B cell (primary cell): ENCODE measurements at regions not wholly inside any gene's neighbourhood (a gene's known extent, or its start where the extent isn't known, plus 50 kb on each side); places are given as distances from the start of the nearest gene placed in this dataset.

ENCODE experiments used
- ATAC-seq: fragments of 200-7000 bp; cut with Tn5 transposase; one replicate; pipeline ENCODE4 v1.10.0; 2021; ENCODE audit warnings: low read depth, mild to moderate bottlenecking, moderate number of reproducible peaks, moderate library complexity
- CTCF ChIA-PET: fragments of 350-600 bp; sonication (Branson Sonifier 250); formaldehyde crosslinking; loops from one replicate; lab custom pipeline; 2021; ENCODE audit warnings: antibody characterized with exemption, inconsistent platforms; lab: Charles Lee
- POLR2A ChIA-PET: fragments of 350-600 bp; sonication (Branson Sonifier 250); formaldehyde crosslinking; loops from one replicate; lab custom pipeline; 2021; ENCODE audit warnings: antibody characterized with exemption; lab: Charles Lee
- DNase-seq: peaks from one replicate; pipeline ENCODE4 v3.0.0; 2013
- H2AFZ ChIP-seq: 2 replicates; pipeline ENCODE4 v1.6.1; 2012; ENCODE audit warnings: mild to moderate bottlenecking, low read depth, low read length; ENCODE audit not compliant: insufficient read depth, poor library complexity, severe bottlenecking
- H3K27ac ChIP-seq, 2 donors: 1 replicate in 1 of 2; 2 replicates in 1 of 2; pipeline ENCODE4 v1.5.1; 2012 to 2013; ENCODE audit warnings: low read length in 2 of 2, mild to moderate bottlenecking in 2 of 2, moderate library complexity in 1 of 2
- H3K27me3 ChIP-seq, 4 experiments: fragments of 200-600 bp in 1 of 4; sonication (generic) in 1 of 4; replicated peaks in 1 of 4; 1 replicate in 2 of 4; 2 replicates in 2 of 4; pipeline versions ENCODE4 v1.6.1 to v1.7.0; 2013 to 2016; ENCODE audit warnings: low read length in 3 of 4, mild to moderate bottlenecking in 2 of 4, mixed read lengths in 1 of 4, moderate library complexity in 1 of 4; ENCODE audit not compliant: insufficient read depth in 4 of 4, control insufficient read depth in 3 of 4; ENCODE audit errors: control extremely low read depth in 1 of 4
- H3K36me3 ChIP-seq, 2 experiments: replicated peaks in 1 of 2; 1 replicate in 1 of 2; 2 replicates in 1 of 2; pipeline versions ENCODE4 v1.6.1 to v1.7.1; 2013; ENCODE audit warnings: low read length in 1 of 2; ENCODE audit not compliant: insufficient read depth in 2 of 2, control insufficient read depth in 1 of 2; ENCODE audit errors: control extremely low read depth in 1 of 2, extremely low read depth in 1 of 2
- H3K4me1 ChIP-seq, 2 donors: fragments of 200-600 bp in 1 of 2; sonication (generic) in 1 of 2; 1 replicate in 1 of 2; 2 replicates in 1 of 2; pipeline versions ENCODE4 v1.5.1 to v1.6.1; 2013 to 2017; ENCODE audit warnings: low read length in 2 of 2; ENCODE audit not compliant: control insufficient read depth in 2 of 2, insufficient read depth in 2 of 2
- H3K4me2 ChIP-seq: replicated peaks from 2 replicates; pipeline ENCODE3; 2012; ENCODE audit warnings: mild to moderate bottlenecking, low read depth, low read length; ENCODE audit not compliant: poor library complexity, severe bottlenecking
- H3K4me3 ChIP-seq, 5 experiments: fragments of 200-600 bp in 1 of 5; sonication (generic) in 1 of 5; 1 replicate in 3 of 5; 2 replicates in 2 of 5; pipeline versions ENCODE4 v1.5.1 to v1.7.0; 2011 to 2016; ENCODE audit warnings: low read length in 4 of 5, mild to moderate bottlenecking in 4 of 5, low read depth in 2 of 5, control low read depth in 1 of 5, moderate library complexity in 1 of 5; ENCODE audit not compliant: insufficient read depth in 1 of 5; ENCODE audit errors: control extremely low read depth in 1 of 5, extremely low read depth in 1 of 5
- H3K79me2 ChIP-seq: fragments of 200-600 bp; sonication (generic); one replicate; pipeline ENCODE4 v1.6.0; 2016; ENCODE audit warnings: low read length; ENCODE audit not compliant: control insufficient read depth, insufficient read depth
- H3K9ac ChIP-seq: fragments of 200-600 bp; sonication (generic); 2 replicates; pipeline ENCODE4 v1.6.1; 2017; ENCODE audit warnings: mild to moderate bottlenecking, low read length, moderate library complexity
- H3K9me3 ChIP-seq, 3 donors: one replicate each; pipeline versions ENCODE4 v1.6.1 to v1.7.1; 2013; ENCODE audit warnings: low read length in 2 of 3; ENCODE audit not compliant: control insufficient read depth in 2 of 3, insufficient read depth in 1 of 3; ENCODE audit errors: control extremely low read depth in 1 of 3
- H4K20me1 ChIP-seq: 2 replicates; pipeline ENCODE4 v1.6.0; 2012; ENCODE audit warnings: mild to moderate bottlenecking, low read length; ENCODE audit not compliant: insufficient read depth, control insufficient read depth, poor library complexity, severe bottlenecking
- H3K27ac Mint-ChIP-seq: one replicate; pipeline ENCODE4 v1.8.0; 2021; ENCODE audit warnings: mixed read lengths
- H3K27me3 Mint-ChIP-seq: one replicate; pipeline ENCODE4 v1.8.0; 2021; ENCODE audit warnings: mixed read lengths
- H3K4me1 Mint-ChIP-seq: one replicate; pipeline ENCODE4 v1.8.0; 2021; ENCODE audit warnings: mixed read lengths
- H3K4me3 Mint-ChIP-seq: one replicate; pipeline ENCODE4 v1.8.0; 2021; ENCODE audit warnings: mixed read lengths
- H3K9me3 Mint-ChIP-seq: one replicate; pipeline ENCODE4 v1.8.0; 2022; ENCODE audit warnings: mixed read lengths; ENCODE audit not compliant: insufficient read depth
- EZH2 ChIP-seq: IDR thresholded peaks from 2 replicates; pipeline ENCODE4 v1.6.1; 2012; ENCODE audit warnings: borderline replicate concordance, low read depth, mild to moderate bottlenecking, moderate library complexity, low read length; ENCODE audit not compliant: insufficient read depth, poor library complexity, severe bottlenecking
- WGBS: methylation state at CpG from one replicate; pipeline ENCODE4 v1.1.5; 2013; ENCODE audit warnings: missing lambda C conversion rate; ENCODE audit not compliant: insufficient coverage; 5-methylcytosine and 5-hydroxymethylcytosine counted together
- intact Hi-C: fragments of 100-400 bp; cut with micrococcal nuclease; formaldehyde crosslinking; loops from one replicate; pipeline ENCODE4 v1.10.0; 2022
- TF ChIP-seq, protein P1 (sequence below): fragments of 200-600 bp; IDR thresholded peaks from one replicate; pipeline ENCODE4 v1.8.0; 2022; ENCODE audit warnings: antibody characterized with exemption, mild to moderate bottlenecking

DNA sequence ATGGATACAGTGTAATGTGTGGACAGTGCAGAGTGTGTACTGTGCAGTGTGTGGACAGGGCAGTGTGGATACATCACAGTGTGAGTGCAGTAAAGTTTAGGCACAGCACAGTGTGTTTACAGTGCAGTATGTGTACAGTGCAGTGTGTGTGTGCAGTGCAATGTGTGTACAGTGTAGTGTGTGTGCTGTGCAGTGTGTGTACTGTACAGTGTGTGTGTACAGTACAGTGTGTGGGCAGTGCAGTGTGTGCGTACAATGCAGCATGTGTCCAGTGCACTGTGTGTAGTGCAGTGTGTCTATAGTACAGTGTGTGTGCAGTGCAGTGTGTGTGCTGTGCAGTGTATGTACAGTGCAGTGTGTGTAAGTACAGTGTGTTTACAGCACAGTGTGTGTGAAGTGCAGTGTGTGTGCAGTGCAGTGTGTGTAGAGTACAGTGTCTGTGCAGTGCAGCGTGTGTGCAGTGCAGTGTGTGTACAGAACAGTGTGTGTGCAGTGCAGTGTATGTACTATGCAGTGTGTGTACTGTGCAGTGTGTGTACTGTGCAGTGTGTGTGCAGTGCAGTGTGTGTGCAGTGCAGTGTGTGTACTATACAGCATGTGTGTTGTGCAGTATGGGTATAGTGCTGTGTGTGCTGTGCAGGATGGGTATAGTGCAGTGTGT, 385.2 kb downstream of the KIF16B start:
- Histone ChIP-seq H4K20me1 (no peaks in the 10 kb centered on the region), H3K4me3 (no peak overlapping the region), H3K9me3 (no peaks in the 10 kb centered on the region), H3K4me1 (no peaks in the 10 kb centered on the region), H3K36me3 (no peaks in the 10 kb centered on the region), H3K27me3 (no peaks in the 10 kb centered on the region), H2AFZ (no peak overlapping the region), H3K4me2 (no peak overlapping the region), H3K27ac (no peak overlapping the region), H3K9ac (no peak overlapping the region), H3K79me2 (no peaks in the 10 kb centered on the region)
- intact Hi-C loops = no loop called here
- CTCF ChIA-PET = no interaction called here
- DNase-seq = no peak
- 96% methylated on average over 2 of the region's 2 CpGs for WGBS
- Mint-ChIP-seq H3K4me3 (no peak overlapping the region), H3K4me1 (peaks cover 4% of the 10 kb centered on the region), H3K27me3 (no peaks in the 10 kb centered on the region), H3K27ac (no peak overlapping the region), H3K9me3 (no peaks in the 10 kb centered on the region)
- TF ChIP-seq, protein P1, sequence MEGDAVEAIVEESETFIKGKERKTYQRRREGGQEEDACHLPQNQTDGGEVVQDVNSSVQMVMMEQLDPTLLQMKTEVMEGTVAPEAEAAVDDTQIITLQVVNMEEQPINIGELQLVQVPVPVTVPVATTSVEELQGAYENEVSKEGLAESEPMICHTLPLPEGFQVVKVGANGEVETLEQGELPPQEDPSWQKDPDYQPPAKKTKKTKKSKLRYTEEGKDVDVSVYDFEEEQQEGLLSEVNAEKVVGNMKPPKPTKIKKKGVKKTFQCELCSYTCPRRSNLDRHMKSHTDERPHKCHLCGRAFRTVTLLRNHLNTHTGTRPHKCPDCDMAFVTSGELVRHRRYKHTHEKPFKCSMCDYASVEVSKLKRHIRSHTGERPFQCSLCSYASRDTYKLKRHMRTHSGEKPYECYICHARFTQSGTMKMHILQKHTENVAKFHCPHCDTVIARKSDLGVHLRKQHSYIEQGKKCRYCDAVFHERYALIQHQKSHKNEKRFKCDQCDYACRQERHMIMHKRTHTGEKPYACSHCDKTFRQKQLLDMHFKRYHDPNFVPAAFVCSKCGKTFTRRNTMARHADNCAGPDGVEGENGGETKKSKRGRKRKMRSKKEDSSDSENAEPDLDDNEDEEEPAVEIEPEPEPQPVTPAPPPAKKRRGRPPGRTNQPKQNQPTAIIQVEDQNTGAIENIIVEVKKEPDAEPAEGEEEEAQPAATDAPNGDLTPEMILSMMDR = no peak
- no peak for TF ChIP-seq EZH2
- no peak for ATAC-seq
- POLR2A ChIA-PET = no interaction called here

DNA sequence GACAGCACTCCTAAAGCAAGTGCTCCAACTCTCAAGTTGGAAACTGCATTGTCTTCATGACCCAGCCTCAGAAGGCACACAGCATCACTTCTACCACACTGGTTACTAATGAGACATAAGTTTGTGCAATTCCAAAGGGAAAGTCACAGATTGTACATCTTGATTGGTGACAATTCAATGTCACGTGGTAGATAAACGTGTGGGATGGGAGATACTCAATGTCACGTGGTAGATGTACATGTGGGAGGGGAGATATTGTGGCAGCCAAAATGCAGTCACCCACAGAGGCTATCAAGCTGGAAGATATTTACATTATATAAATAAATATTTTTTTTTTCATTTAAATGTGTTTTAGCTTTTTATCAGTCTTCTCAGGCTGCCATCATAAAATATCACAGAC, 393.3 kb downstream of the KIF16B start:
- Histone ChIP-seq H3K27me3 (no peaks in the 10 kb centered on the region), H3K36me3 (no peaks in the 10 kb centered on the region), H4K20me1 (no peaks in the 10 kb centered on the region), H3K4me1 (peaks cover 9 to 14% of the 10 kb centered on the region in 2 donors), H2AFZ (no peak overlapping the region), H3K4me3 (no peak overlapping the region), H3K9me3 (peaks cover 0 to 7% (median 0%) of the 10 kb centered on the region in 3 donors), H3K4me2 (no peak overlapping the region), H3K27ac (no peak overlapping the region), H3K79me2 (no peaks in the 10 kb centered on the region), H3K9ac (no peak overlapping the region)
- H3K27ac Mint-ChIP-seq = no peak overlapping the region
- H3K4me1 Mint-ChIP-seq = peaks cover 22% of the 10 kb centered on the region
- CTCF ChIA-PET = no interaction called here
- DNase-seq (no peak), ATAC-seq (no peak)
- POLR2A ChIA-PET = no interaction called here
- H3K9me3 Mint-ChIP-seq = peaks cover 2% of the 10 kb centered on the region
- intact Hi-C loops = no loop called here
- TF ChIP-seq, protein P1 = no peak
- no peak for TF ChIP-seq EZH2
- H3K27me3 Mint-ChIP-seq = no peaks in the 10 kb centered on the region
- 97% methylated on average over 3 of the region's 3 CpGs for WGBS
- H3K4me3 Mint-ChIP-seq = no peak overlapping the region
